H9 (cell line): ENCODE measurements at regions not wholly inside any gene's neighbourhood (a gene's known extent, or its start where the extent isn't known, plus 50 kb on each side); places are given as distances from the start of the nearest gene placed in this dataset.

Source experiments
- DNase-seq: peaks from one replicate; pipeline ENCODE4 v3.0.0-alpha.2; 2017
- H2AFZ ChIP-seq: one replicate; pipeline ENCODE4 v1.6.1; 2013; ENCODE audit warnings: mild to moderate bottlenecking, low read length, control low read depth, moderate library complexity
- H2AK5ac ChIP-seq: 2 replicates; pipeline ENCODE4 v1.6.1; 2013; ENCODE audit warnings: low read length, control low read depth, mixed read lengths; ENCODE audit not compliant: insufficient read length
- H2BK120ac ChIP-seq: one replicate; pipeline ENCODE4 v1.6.1; 2013; ENCODE audit warnings: low read depth, mild to moderate bottlenecking, low read length, control low read depth, inconsistent platforms; ENCODE audit not compliant: poor library complexity, severe bottlenecking
- H2BK12ac ChIP-seq: 2 replicates; pipeline ENCODE4 v1.6.1; 2013; ENCODE audit warnings: low read length, control low read depth, mixed read lengths, low read depth; ENCODE audit not compliant: insufficient read length
- H2BK15ac ChIP-seq: 2 replicates; pipeline ENCODE4 v1.6.1; 2013; ENCODE audit warnings: low read depth, low read length, control low read depth
- H2BK20ac ChIP-seq: one replicate; pipeline ENCODE4 v1.6.1; 2013; ENCODE audit warnings: low read depth, mild to moderate bottlenecking, low read length, control low read depth, inconsistent platforms; ENCODE audit not compliant: poor library complexity, severe bottlenecking
- H2BK5ac ChIP-seq: 2 replicates; pipeline ENCODE4 v1.6.1; 2013; ENCODE audit warnings: low read length, control low read depth, mixed read lengths; ENCODE audit not compliant: insufficient read length
- H3K14ac ChIP-seq: 2 replicates; pipeline ENCODE4 v1.6.1; 2013; ENCODE audit warnings: low read length, control low read depth; ENCODE audit not compliant: insufficient read depth
- H3K18ac ChIP-seq: 2 replicates; pipeline ENCODE4 v1.6.1; 2013; ENCODE audit warnings: low read depth, mild to moderate bottlenecking, mixed read lengths, low read length, control low read depth; ENCODE audit not compliant: insufficient read length
- H3K23ac ChIP-seq: 2 replicates; pipeline ENCODE4 v1.6.1; 2013; ENCODE audit warnings: low read length, control low read depth, mixed read lengths, low read depth; ENCODE audit not compliant: insufficient read length
- H3K23me2 ChIP-seq: 2 replicates; pipeline ENCODE4 v1.6.1; 2013; ENCODE audit warnings: low read depth, mild to moderate bottlenecking, mixed read lengths, low read length, control low read depth; ENCODE audit not compliant: insufficient read length, poor library complexity, severe bottlenecking
- H3K27ac ChIP-seq: 2 replicates; pipeline ENCODE4 v1.5.1; 2013; ENCODE audit warnings: low read length, control low read depth, mixed read lengths, low read depth; ENCODE audit not compliant: insufficient read length
- H3K27me3 ChIP-seq: 2 replicates; pipeline ENCODE4 v1.6.1; 2013; ENCODE audit warnings: low read length, control low read depth, inconsistent platforms; ENCODE audit not compliant: insufficient read depth
- H3K4ac ChIP-seq: 2 replicates; pipeline ENCODE4 v1.6.1; 2013; ENCODE audit warnings: low read depth, mild to moderate bottlenecking, control low read depth, inconsistent platforms, low read length, moderate library complexity
- H3K4me1 ChIP-seq: 2 replicates; pipeline ENCODE4 v1.6.1; 2013; ENCODE audit warnings: low read length, control low read depth, inconsistent platforms; ENCODE audit not compliant: insufficient read depth
- H3K4me2 ChIP-seq: 2 replicates; pipeline ENCODE4 v1.6.1; 2013; ENCODE audit warnings: low read length, control low read depth, mixed read lengths; ENCODE audit not compliant: insufficient read length, insufficient read depth
- H3K56ac ChIP-seq: 2 replicates; pipeline ENCODE4 v1.6.1; 2013; ENCODE audit warnings: low read depth, mild to moderate bottlenecking, mixed read lengths, low read length, control low read depth; ENCODE audit not compliant: insufficient read length
- H3K79me1 ChIP-seq: 2 replicates; pipeline ENCODE4 v1.6.1; 2013; ENCODE audit warnings: low read depth, mild to moderate bottlenecking, moderate library complexity, low read length, control low read depth, inconsistent platforms; ENCODE audit not compliant: insufficient read depth, poor library complexity, severe bottlenecking
- H3K79me2 ChIP-seq: 2 replicates; pipeline ENCODE4 v1.6.1; 2013; ENCODE audit warnings: low read length, control low read depth, inconsistent platforms; ENCODE audit not compliant: insufficient read depth
- H3K9ac ChIP-seq: 2 replicates; pipeline ENCODE4 v1.6.1; 2013; ENCODE audit warnings: low read length, control low read depth, mixed read lengths; ENCODE audit not compliant: insufficient read length; ENCODE audit errors: extremely low read depth
- H3K9me3 ChIP-seq: one replicate; pipeline ENCODE4 v1.6.1; 2013; ENCODE audit warnings: low read depth, low read length, inconsistent platforms; ENCODE audit not compliant: control insufficient read depth
- H3T11ph ChIP-seq: one replicate; pipeline ENCODE4 v1.6.1; 2013; ENCODE audit warnings: mild to moderate bottlenecking, low read length, control low read depth, inconsistent platforms
- H4K20me1 ChIP-seq: one replicate; pipeline ENCODE4 v1.6.1; 2013; ENCODE audit not compliant: control insufficient read depth, insufficient read length, insufficient read depth
- H4K5ac ChIP-seq: 2 replicates; pipeline ENCODE4 v1.6.1; 2013; ENCODE audit warnings: low read depth, mild to moderate bottlenecking, mixed read lengths, low read length, control low read depth; ENCODE audit not compliant: insufficient read length
- H4K8ac ChIP-seq: replicated peaks from 2 replicates; pipeline ENCODE4 v1.6.1; 2013; ENCODE audit warnings: low read length, control low read depth, mixed read lengths, low read depth; ENCODE audit not compliant: insufficient read length
- H4K91ac ChIP-seq: 2 replicates; pipeline ENCODE4 v1.6.1; 2013; ENCODE audit warnings: low read depth, mild to moderate bottlenecking, moderate library complexity, mixed read lengths, low read length, control low read depth; ENCODE audit not compliant: insufficient read length
- H3K27ac Mint-ChIP-seq, 3 experiments: 2 replicates in 2 of 3; 3 replicates in 1 of 3; pipeline ENCODE4 v1.8.0; 2020 to 2021; ENCODE audit warnings: mixed read lengths in 3 of 3, mild to moderate bottlenecking in 1 of 3, moderate library complexity in 1 of 3
- H3K27me3 Mint-ChIP-seq: 2 replicates; pipeline ENCODE4 v1.8.0; 2021; ENCODE audit warnings: low read depth, mild to moderate bottlenecking, moderate library complexity, mixed read lengths
- H3K36me3 Mint-ChIP-seq, 3 experiments: 2 replicates in 2 of 3; 3 replicates in 1 of 3; pipeline ENCODE4 v1.8.0; 2020 to 2021; ENCODE audit warnings: low read depth in 3 of 3, mixed read lengths in 3 of 3; ENCODE audit not compliant: insufficient read depth in 1 of 3
- H3K4me1 Mint-ChIP-seq, 2 experiments: 2 replicates each; pipeline ENCODE4 v1.8.0; 2020; ENCODE audit warnings: mixed read lengths in 2 of 2
- H3K4me3 Mint-ChIP-seq, 2 experiments: 2 replicates in 1 of 2; 3 replicates in 1 of 2; pipeline ENCODE4 v1.8.0; 2020 to 2021; ENCODE audit warnings: mild to moderate bottlenecking in 2 of 2, mixed read lengths in 2 of 2, moderate library complexity in 1 of 2
- H3K9me3 Mint-ChIP-seq, 2 experiments: 2 replicates in 1 of 2; 3 replicates in 1 of 2; pipeline ENCODE4 v1.8.0; 2020; ENCODE audit warnings: mild to moderate bottlenecking in 2 of 2, mixed read lengths in 2 of 2, moderate library complexity in 1 of 2
- WGBS: extraction: QIAGEN DNeasy Blood & Tissue Kit; methylation state at CpG from one replicate; pipeline ENCODE4 v1.1.7; 2013; ENCODE audit warnings: missing lambda C conversion rate, low lambda C conversion rate, mixed read lengths; ENCODE audit not compliant: insufficient read length; ENCODE audit errors: extremely low coverage; 5-methylcytosine and 5-hydroxymethylcytosine counted together
- TF ChIP-seq, protein P1 (sequence below): fragments of 200-600 bp; sonication (generic); conservative IDR thresholded peaks from 3 replicates; pipeline ENCODE4 v1.8.0; 2021; ENCODE audit warnings: antibody characterized with exemption, mild to moderate bottlenecking

GRCh38 chr14:97149775-97150174, 352.6 kb downstream of the VRK1 start:
- no peak for DNase-seq
- Histone ChIP-seq H2BK5ac (no peak overlapping the region), H3K4ac (no peak overlapping the region), H2BK20ac (no peak overlapping the region), H4K91ac (no peak overlapping the region), H3K4me2 (no peak overlapping the region), H2AFZ (no peak overlapping the region), H4K5ac (no peak overlapping the region), H3K9me3 (no peaks in the 10 kb centered on the region), H4K8ac (no peak overlapping the region), H2AK5ac (no peak overlapping the region), H3K23me2 (no peaks in the 10 kb centered on the region), H3K23ac (no peak overlapping the region), H3K56ac (no peak overlapping the region), H3K18ac (no peak overlapping the region), H3K27me3 (0 out of 2 replicates have a peak, but pooled peaks cover 2% of the 10 kb centered on the region), H3K4me1 (no peaks in the 10 kb centered on the region; the same call in 1 of the 2 replicates), H4K20me1 (no peaks in the 10 kb centered on the region), H3K79me1 (no peaks in the 10 kb centered on the region), H3T11ph (no peak overlapping the region), H2BK12ac (no peak overlapping the region), H2BK15ac (no peak overlapping the region), H3K14ac (no peak overlapping the region), H3K79me2 (no peaks in the 10 kb centered on the region), H3K27ac (no peak overlapping the region), H3K9ac (no peak overlapping the region), H2BK120ac (no peak overlapping the region)
- H3K4me1 Mint-ChIP-seq, result peaks cover 22 to 25% of the 10 kb centered on the region in 2 experiments
- H3K9me3 Mint-ChIP-seq, result no peaks in the 10 kb centered on the region
- TF ChIP-seq, protein P1, sequence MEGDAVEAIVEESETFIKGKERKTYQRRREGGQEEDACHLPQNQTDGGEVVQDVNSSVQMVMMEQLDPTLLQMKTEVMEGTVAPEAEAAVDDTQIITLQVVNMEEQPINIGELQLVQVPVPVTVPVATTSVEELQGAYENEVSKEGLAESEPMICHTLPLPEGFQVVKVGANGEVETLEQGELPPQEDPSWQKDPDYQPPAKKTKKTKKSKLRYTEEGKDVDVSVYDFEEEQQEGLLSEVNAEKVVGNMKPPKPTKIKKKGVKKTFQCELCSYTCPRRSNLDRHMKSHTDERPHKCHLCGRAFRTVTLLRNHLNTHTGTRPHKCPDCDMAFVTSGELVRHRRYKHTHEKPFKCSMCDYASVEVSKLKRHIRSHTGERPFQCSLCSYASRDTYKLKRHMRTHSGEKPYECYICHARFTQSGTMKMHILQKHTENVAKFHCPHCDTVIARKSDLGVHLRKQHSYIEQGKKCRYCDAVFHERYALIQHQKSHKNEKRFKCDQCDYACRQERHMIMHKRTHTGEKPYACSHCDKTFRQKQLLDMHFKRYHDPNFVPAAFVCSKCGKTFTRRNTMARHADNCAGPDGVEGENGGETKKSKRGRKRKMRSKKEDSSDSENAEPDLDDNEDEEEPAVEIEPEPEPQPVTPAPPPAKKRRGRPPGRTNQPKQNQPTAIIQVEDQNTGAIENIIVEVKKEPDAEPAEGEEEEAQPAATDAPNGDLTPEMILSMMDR, result no peak
- no peak overlapping the region for H3K4me3 Mint-ChIP-seq
- H3K36me3 Mint-ChIP-seq, result no peaks in the 10 kb centered on the region; a peak in 1 of 7 replicates
- no CpG with 5 or more reads among the region's 3 CpGs for WGBS
- peak overlapping the region in 1 of 3 experiments; percentile 23; a peak in 1 of 7 replicates for H3K27ac Mint-ChIP-seq
- H3K27me3 Mint-ChIP-seq, result no peaks in the 10 kb centered on the region; the same call in none of the 2 replicates
